ENCODE measurements at regions not wholly inside any gene's neighbourhood (a gene's known extent, or its start where the extent isn't known, plus 50 kb on each side); places are given as distances from the start of the nearest gene placed in this dataset.

DNA sequence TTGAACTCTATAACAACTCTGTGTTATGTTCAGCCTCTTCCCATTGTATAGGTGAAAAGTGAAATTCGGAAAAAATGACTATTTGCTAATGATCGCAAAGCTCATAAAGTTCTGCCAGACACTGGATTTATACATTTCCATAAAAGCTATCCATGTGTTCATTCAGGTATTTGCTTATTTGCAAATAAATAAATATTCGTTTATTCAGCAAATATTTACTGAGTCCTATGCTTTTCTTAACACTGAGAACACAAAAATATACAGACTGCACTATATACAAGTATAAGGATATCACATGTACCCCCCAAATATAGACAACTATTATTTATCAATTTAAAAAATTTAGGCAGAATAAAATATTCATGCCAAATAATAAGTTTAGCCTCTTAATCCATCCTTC is 63.2 kb upstream of the ATP8B1 start:
- DNase-seq, result no peak

DNA sequence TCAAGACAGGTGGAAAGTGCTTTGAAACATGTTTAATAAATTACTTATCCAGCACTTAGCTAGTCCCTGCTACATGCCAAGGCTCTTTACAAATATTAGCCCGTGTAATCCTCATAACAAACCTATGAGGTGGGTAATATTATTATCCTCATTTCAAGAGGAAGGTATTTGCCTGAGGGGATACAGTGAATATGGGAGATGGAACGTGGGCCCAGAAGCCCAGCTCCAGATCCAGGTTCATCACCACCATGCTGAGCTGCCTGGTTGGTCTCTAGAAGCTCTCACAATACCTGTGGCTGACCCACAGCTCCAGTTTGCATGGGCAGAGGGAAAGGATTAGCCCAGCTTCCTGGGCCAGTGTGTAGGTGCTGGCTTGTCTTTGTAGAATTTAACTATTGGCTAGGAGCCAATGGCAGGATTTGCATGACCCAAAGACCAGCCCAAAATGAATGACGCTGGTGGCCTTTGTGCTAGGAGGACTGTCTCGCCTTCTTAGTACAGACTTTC is 61.6 kb upstream of the ATP8B1 start:
- DNase-seq, result no peak

DNA sequence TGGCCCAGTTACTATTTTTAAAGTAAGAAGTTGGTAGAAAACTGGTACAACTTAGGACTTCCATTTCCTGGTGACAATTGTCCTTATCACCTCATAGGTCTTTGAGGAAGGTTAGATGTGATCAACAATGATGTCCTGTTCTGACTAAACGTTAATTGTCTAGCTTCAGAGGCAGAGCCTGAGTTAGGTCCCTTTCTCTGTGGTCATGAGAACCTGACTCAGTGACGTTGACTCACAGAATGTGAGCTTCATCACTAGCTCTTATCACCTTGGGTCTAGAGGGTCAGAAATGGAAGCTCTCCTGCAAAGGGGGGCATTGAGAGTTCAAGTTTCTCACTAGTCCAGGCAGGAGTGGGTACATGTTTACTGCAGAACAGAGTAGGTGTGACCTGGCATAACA is 60.6 kb upstream of the ATP8B1 start:
- no peak for DNase-seq

DNA sequence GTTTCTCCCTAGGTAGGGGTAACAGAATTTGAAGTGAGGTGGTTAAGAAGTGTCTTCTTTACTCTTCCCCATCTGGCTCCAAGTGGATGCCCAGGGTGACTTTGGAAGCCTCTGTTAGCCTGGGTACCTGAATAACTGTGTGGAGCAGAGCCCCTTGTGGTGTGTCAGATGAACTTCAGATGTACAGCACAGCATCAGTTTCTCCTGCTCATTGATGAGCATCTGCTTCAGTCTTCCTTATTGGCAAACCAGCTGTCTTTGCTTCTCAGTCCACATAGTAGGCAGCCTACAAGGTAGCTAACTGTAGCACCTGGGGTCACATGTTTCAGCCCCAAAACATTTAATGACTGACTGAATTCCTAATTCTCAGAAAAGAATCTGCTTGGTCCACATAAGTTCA is 56.2 kb upstream of the ATP8B1 start:
- DNase-seq, result no peak

DNA sequence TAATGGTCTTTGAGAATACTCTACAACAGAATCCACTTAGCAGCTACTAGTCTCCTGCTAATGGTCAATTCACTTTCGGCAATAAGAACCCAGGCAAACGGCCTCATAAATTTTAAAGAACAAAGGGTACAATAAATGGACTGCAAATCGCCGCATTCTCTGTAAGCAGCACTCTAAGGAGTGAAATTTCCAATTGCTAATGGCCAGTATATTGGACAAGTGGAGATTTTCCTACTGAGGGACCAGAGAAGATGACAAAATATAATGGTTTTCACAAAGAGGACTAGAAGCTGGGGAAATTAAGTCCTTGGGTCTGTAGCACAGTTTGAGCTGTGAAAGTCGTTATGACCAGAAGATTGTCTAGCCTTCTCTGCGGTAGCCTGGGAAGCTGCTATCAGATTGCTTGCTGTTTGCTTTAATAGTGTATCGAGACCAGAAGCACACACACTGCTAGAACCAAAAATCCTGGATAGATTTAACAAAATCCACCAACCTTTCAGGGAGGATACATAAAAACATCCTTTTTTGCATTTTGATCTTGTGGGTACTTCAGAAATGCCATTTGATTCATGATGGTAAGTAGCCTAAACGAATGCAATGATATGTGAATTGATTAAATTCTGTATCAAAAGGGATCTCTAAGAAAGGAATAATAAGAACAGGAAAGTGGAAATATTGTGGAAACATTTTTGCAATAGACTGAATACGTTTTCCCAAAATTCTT is 53.6 kb upstream of the ATP8B1 start:
- DNase-seq, result no peak

DNA sequence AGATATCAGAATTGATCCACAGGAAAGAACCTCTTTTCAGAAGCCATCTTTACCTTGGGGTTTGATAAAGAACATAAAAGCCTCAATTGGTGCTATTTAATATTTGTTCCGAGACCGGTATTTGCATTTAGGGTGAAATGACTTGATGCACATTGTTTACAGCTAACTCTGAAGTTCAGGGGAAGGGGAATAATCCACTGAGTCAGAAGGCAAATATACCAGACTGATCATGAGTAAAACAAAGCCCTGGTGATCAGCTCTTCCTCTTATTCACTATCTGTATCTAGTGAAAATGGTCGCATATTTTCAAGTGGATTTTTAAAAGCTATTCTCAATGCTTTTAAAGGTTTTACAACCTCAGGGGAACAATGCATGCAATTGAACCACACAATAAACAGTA is 53.0 kb upstream of the ATP8B1 start:
- no peak for DNase-seq

DNA sequence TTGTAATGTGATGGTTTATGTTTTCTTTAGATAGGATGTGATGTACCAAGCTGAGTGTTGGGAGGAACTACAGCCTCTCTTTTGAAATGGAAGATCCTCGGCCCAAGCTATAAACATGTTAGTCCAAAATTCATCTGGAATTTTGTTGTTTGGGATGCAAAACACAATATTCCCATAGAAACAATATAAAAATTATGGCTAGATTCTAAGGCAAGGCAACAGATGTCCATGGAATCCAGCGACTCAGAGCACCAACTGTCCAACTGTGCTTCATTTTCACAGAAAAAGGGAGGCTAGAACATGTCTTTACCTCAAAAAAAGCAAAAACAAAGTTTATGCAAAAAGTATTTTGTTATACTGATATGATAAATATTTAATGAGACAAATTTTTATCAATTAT is 52.4 kb upstream of the ATP8B1 start:
- DNase-seq, result no peak

DNA sequence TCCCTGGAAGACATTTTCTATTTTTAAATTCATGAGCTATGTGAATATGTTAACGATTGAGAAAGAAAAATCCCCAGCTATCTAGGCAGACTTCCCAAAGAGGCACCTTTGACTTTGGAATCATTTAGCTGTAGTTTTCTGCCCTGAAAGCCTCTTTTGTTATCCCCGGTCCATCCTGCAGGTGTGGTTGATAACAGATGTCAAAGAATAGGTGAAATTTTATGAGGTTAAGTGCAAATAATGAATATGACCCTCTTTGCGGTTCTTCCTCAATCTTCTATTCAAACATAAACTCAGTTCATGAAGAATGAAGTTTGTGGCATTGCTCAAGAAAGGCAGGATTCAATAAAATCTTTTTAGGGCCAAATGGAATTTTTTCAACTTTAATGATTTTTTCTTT is 51.6 kb upstream of the ATP8B1 start:
- DNase-seq, result no peak

DNA sequence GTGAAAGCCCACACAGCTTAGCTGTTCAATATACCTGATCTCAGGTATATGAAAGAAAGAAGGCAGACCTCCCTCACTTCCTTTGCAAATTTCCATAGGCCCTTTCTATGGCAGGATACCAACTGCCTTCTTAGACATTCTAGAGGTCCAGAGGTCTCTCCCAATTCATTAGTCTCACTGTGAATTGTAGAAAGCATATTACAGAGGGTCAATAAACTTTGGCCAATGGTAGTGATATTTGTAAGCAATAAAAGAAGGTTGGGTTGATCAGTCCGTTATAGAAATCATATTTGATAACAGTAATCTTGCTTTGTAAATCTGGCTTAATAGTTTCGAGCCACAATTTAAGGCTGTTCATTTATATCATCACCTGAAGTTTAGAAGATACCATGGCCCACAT is 50.7 kb upstream of the ATP8B1 start:
- DNase-seq, result no peak

DNA sequence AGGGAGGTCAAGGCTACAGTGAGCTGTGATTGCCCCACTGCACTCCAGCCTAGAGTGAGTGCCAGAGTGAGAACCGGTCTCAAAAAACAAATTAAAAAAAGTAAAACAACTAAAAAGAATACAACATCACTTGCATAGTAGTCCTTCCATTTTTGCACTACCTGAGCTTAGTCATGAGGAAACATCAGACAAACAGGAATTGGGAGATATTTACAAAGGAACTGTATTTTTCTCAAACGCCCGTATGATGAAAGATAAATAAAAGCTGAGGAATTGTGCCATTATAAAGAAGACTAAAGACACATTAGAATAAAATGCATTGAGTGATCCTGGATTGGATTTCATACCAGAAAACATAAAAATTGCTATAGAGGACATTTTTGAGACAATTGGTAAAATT is 50.0 kb upstream of the ATP8B1 start:
- DNase-seq, result no peak

Data from KG1 (cell line).